Keratinocyte (primary cell): ENCODE measurements at regions not wholly inside any gene's neighbourhood (a gene's known extent, or its start where the extent isn't known, plus 50 kb on each side); places are given as distances from the start of the nearest gene placed in this dataset.

Experiments
- EZH2 ChIP-seq: IDR thresholded peaks from one replicate; pipeline ENCODE4 v1.6.1; 2012; ENCODE audit warnings: inconsistent platforms, mild to moderate bottlenecking, low read length, moderate library complexity
- TF ChIP-seq, protein P1 (sequence below), 3 experiments: IDR thresholded peaks in 1 of 3; conservative IDR thresholded peaks in 1 of 3; optimal IDR thresholded peaks in 1 of 3; 2 replicates in 2 of 3; 3 replicates in 1 of 3; pipeline versions ENCODE3 to v1.5.1; 2011; ENCODE audit warnings: low read length in 3 of 3, mild to moderate bottlenecking in 3 of 3, moderate library complexity in 2 of 3, control low read depth in 1 of 3, inconsistent platforms in 1 of 3; ENCODE audit not compliant: insufficient read depth in 2 of 3; ENCODE audit errors: extremely low read depth in 1 of 3

DNA sequence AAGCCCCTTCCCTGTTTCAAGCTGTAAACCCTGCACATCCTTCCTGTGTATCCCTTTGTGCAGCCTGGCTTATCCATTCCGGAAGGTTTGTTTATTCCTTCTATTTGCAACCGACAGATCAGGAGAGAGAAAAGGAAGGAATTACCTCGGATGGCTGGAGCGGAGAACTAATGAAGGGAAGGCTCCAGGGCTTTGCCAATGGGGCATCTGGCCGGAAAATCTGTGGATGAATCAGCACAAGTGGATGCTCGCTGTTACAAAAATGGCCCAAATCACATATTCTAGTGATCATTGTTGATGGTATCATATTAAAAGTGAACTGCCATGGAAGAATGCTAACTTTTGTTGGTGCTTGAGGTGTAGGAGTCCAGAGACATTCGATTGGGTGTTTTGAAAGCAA lies 97.1 kb downstream of the AQP4 start:
- TF ChIP-seq, protein P1, sequence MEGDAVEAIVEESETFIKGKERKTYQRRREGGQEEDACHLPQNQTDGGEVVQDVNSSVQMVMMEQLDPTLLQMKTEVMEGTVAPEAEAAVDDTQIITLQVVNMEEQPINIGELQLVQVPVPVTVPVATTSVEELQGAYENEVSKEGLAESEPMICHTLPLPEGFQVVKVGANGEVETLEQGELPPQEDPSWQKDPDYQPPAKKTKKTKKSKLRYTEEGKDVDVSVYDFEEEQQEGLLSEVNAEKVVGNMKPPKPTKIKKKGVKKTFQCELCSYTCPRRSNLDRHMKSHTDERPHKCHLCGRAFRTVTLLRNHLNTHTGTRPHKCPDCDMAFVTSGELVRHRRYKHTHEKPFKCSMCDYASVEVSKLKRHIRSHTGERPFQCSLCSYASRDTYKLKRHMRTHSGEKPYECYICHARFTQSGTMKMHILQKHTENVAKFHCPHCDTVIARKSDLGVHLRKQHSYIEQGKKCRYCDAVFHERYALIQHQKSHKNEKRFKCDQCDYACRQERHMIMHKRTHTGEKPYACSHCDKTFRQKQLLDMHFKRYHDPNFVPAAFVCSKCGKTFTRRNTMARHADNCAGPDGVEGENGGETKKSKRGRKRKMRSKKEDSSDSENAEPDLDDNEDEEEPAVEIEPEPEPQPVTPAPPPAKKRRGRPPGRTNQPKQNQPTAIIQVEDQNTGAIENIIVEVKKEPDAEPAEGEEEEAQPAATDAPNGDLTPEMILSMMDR (optimal IDR thresholded peaks at IDR 0.05 in 1 of 3, IDR thresholded peaks at IDR 0.05 in 1 of 3, conservative IDR thresholded peaks at IDR 0.05 in 1 of 3; ENCODE audit: extremely low read depth in 1 of 3, insufficient read depth in 2 of 3, low read length in 3 of 3): no peak
- no peak for TF ChIP-seq EZH2
